ENCODE measurements at regions not wholly inside any gene's neighbourhood (a gene's known extent, or its start where the extent isn't known, plus 50 kb on each side); places are given as distances from the start of the nearest gene placed in this dataset.

GRCh38 chrX:113392355-113392754, 551.7 kb upstream of the AMOT start:
- no peak for TF ChIP-seq POLR2A (IDR thresholded peaks at IDR 0.05)
- TF ChIP-seq CTCF (IDR thresholded peaks at IDR 0.05) = no peak

Data from right lobe of liver (tissue), 4 donors.